ENCODE measurements at regions not wholly inside any gene's neighbourhood (a gene's known extent, or its start where the extent isn't known, plus 50 kb on each side); places are given as distances from the start of the nearest gene placed in this dataset.
A peak's percentile ranks its signal among the peaks of the same experiment; 100 is the strongest.

DNA sequence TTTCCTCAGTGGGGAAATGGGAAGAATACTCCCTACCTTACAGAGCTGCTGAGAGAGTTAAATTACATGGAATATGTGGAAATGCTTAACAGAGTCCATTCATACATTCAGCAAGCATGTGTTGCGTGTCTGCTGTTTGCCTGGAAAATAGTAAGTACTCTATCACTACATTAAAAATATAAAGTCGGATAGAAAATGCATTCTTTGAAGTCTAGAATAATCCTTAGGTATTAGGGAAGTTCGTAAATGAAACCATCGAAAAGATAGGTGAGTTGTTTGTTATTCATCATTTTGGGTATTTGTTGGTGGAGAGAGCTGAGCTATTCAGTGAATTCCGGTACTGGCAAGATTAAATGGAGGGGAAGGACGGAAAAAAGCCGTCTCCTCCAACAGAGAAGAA is 200.1 kb downstream of the OPA1 start:
- no peak for DNase-seq (ENCODE audit: low read depth in 2 of 2)
- TF ChIP-seq, protein P1, sequence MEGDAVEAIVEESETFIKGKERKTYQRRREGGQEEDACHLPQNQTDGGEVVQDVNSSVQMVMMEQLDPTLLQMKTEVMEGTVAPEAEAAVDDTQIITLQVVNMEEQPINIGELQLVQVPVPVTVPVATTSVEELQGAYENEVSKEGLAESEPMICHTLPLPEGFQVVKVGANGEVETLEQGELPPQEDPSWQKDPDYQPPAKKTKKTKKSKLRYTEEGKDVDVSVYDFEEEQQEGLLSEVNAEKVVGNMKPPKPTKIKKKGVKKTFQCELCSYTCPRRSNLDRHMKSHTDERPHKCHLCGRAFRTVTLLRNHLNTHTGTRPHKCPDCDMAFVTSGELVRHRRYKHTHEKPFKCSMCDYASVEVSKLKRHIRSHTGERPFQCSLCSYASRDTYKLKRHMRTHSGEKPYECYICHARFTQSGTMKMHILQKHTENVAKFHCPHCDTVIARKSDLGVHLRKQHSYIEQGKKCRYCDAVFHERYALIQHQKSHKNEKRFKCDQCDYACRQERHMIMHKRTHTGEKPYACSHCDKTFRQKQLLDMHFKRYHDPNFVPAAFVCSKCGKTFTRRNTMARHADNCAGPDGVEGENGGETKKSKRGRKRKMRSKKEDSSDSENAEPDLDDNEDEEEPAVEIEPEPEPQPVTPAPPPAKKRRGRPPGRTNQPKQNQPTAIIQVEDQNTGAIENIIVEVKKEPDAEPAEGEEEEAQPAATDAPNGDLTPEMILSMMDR (IDR thresholded peaks at IDR 0.05; ENCODE audit: low read depth, low read length) = no peak
- no peak overlapping the region for H3K4me3 ChIP-seq (replicated peaks in 1 of 2; ENCODE audit: low read depth in 2 of 2, low read length in 2 of 2)

DNA sequence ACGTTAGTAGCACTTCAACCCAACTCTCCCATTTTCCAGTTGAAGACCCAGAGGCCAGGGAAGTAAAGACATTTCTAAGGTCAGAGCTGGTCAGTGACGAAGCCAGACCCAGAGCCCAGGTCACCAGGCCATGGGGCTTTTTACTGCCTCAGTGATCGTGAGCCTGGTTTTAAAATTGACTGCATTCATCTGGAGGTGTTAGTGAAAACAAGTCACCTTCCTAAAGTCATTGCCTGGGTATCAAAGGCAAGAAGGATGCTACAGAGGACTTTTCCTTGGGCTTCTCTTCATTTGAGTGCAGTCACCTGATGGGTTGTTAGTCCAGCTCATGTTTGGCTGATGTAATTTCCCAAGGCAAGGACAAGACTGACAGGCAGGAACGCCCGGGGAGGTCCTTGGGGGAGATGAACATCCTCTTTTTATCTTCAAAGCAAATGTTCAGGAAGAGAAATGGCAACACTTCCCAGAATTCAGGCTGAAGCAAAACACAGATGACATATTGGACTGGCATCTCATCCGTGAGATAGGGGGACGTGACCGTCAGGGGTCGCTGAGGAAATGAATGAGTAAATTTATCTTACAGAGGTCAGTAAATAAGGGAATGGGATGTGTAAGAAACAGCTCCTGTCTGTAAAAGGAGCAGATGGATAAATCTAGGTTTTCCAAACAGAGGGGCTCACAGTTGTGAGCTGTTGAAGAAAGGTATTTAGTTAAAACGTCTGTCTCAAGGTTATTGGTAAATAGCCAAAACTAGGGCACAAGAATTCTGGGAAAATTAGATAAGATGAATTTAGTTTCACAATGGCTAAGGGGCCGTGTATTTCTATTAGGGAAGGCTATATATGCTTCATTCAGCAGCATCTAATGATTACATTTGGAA is 201.2 kb downstream of the OPA1 start:
- DNase-seq (ENCODE audit: low read depth in 2 of 2) = peak in 1 of 2 donors; percentile 72
- TF ChIP-seq, protein P1 (IDR thresholded peaks at IDR 0.05; ENCODE audit: low read depth, low read length) = no peak

DNA sequence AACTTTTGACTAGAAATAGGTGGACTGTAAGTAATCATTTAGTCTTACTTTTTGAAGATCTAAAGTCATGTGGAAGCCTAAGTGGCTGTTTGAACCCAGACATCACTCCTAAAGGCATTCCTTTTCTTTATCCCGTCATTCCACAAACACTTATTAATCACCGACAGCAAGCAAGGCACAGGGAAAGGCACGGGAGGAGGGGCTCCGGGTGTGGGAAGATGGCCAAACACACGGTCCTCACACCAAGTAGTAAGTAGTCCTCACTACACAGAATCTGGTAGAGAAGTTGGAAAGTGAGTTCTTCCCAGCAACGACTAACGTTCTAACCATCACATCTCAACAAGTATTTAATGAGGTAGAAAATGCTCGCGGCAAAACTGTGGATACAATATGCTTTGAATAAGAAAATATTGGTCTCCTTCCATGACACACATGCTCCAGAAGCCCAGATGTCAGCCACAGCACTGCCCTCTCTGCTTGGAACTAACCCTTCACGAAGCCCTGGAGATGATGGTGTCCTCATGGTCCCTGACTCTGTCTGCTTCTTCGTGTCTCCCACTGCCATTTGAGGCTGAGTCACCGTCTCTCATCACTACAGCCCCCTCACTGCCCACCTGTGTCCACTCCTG is 202.2 kb downstream of the OPA1 start:
- TF ChIP-seq, protein P1 (IDR thresholded peaks at IDR 0.05; ENCODE audit: low read depth, low read length) = no peak
- no peak overlapping the region for H3K4me3 ChIP-seq (replicated peaks in 1 of 2; ENCODE audit: low read depth in 2 of 2, low read length in 2 of 2)
- no peak for DNase-seq (ENCODE audit: low read depth in 2 of 2)

More for the DNA sequence above, 201.2 kb downstream of the OPA1 start:
- no peak overlapping the region for H3K4me3 ChIP-seq (replicated peaks in 1 of 2; ENCODE audit: low read depth in 2 of 2, low read length in 2 of 2)

DNA sequence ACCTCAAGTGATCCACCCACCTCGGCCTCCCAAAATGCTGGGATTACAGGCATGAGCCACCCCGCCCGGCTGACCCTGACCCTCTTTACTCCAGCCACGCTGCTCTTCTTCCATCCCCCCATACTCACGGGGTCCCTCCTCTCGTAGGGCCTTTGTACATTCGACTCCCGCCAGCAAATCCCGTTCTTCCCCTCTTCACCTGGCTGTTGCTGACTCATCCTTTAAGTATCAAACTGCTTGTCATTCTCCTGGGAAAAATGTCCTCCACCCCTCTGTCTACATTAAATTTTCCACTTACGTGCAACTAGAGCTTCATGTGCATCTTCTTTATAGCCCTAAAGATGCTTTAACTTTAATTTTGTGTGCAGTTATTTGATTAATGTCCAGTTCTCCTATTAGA is 203.1 kb downstream of the OPA1 start:
- TF ChIP-seq, protein P1 (IDR thresholded peaks at IDR 0.05; ENCODE audit: low read depth, low read length) = no peak
- H3K4me3 ChIP-seq (replicated peaks in 1 of 2; ENCODE audit: low read depth in 2 of 2, low read length in 2 of 2) = no peak overlapping the region
- DNase-seq (ENCODE audit: low read depth in 2 of 2) = no peak

DNA sequence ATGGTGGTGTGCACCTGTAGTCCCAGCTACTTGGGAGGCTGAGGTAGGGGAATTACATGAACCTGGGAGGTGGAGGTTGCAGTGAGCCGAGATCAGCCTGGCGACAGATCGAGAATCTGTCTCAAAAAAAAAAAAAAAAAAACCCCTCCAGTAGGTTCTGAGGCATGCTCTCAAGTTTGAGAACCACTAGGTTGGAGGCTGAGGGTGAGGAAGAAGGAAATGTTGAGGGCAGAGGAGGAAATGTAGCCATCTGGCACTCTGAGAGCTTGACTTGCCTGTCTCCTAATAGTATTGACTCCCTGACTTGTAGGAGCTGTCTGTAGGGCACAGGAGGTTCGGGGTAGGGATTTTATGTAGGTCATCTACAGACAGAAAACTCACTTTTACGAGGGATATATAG is 204.6 kb downstream of the OPA1 start:
- no peak overlapping the region for H3K4me3 ChIP-seq (replicated peaks in 1 of 2; ENCODE audit: low read depth in 2 of 2, low read length in 2 of 2)
- TF ChIP-seq, protein P1 (IDR thresholded peaks at IDR 0.05; ENCODE audit: low read depth, low read length) = no peak
- DNase-seq (ENCODE audit: low read depth in 2 of 2) = no peak

DNA sequence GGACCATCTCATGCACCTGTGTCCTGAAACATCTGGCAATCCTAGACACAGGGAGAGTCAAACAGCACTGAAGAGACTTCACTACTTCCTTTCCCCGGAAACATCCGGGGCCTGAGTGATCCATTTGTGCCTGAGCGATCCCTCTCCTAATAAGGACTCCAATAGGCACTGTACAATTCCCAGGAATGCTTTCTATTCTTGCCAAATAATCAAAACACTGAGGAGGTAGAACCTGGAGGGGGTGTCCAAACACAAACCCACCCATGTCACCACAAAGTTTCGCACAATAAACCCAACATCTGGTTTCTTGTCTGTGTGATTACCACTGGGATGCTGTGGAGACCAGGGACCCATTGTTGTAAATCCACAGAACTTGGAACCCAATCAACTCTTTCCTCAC is 205.0 kb downstream of the OPA1 start:
- no peak for DNase-seq (ENCODE audit: low read depth in 2 of 2)
- TF ChIP-seq, protein P1 (IDR thresholded peaks at IDR 0.05; ENCODE audit: low read depth, low read length) = no peak

More for the DNA sequence above, 205.0 kb downstream of the OPA1 start:
- H3K4me3 ChIP-seq (replicated peaks in 1 of 2; ENCODE audit: low read depth in 2 of 2, low read length in 2 of 2) = no peak overlapping the region
